Loucy (cell line): ENCODE measurements at regions not wholly inside any gene's neighbourhood (a gene's known extent, or its start where the extent isn't known, plus 50 kb on each side); places are given as distances from the start of the nearest gene placed in this dataset.

Experiments
- CTCF ChIP-seq: fragments of 200-600 bp; sonication (generic); conservative IDR thresholded peaks from 2 replicates; pipeline ENCODE4 v1.5.1; 2014; ENCODE audit warnings: mild to moderate bottlenecking, antibody characterized with exemption, low read length
- EZH2phosphoT487 ChIP-seq: fragments of 200-600 bp; IDR thresholded peaks from 2 replicates; pipeline ENCODE4 v1.6.1; 2018; ENCODE audit warnings: antibody characterized with exemption, mild to moderate bottlenecking, moderate library complexity, borderline replicate concordance

- TF ChIP-seq CTCF = peak; percentile 29; the same call in 1 of the 2 replicates
- no peak for TF ChIP-seq EZH2phosphoT487
Measured at GRCh38 chr18:1806884-1807615, 764.3 kb downstream of the METTL4 start.
